Choroid plexus epithelial cell (primary cell): ENCODE measurements at regions not wholly inside any gene's neighbourhood (a gene's known extent, or its start where the extent isn't known, plus 50 kb on each side); places are given as distances from the start of the nearest gene placed in this dataset.

Source experiments
- DNase-seq: peaks from one replicate; pipeline ENCODE4 v3.0.0-alpha.2; 2010; ENCODE audit warnings: low read depth
- H3K4me3 ChIP-seq: 2 replicates; pipeline ENCODE4 v1.5.1; 2011; ENCODE audit warnings: low read depth, mild to moderate bottlenecking, control low read depth, low read length, moderate library complexity
- TF ChIP-seq, protein P1 (sequence below): conservative IDR thresholded peaks from 2 replicates; pipeline ENCODE4 v1.5.1; 2011; ENCODE audit warnings: low read depth, mild to moderate bottlenecking, control low read depth, inconsistent platforms, low read length, moderate library complexity

DNA sequence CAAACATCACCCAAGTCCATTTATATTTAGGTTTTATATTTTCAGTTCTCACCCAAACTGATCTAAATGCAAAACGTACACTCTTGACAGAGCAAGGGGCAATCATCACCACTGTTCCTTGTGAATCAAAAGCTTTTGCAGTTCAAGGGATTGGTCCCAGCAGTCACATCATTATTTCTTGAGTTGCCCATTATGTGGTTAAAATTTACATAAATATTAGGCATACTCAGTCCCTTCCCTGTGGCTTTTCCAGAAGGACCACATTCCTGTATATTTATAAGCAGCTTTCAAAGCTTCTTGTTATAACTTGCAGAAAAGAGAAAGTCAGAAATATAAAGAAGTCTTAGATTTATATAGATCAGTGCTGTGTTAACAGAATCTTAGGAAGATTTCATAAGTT, 224.4 kb downstream of the CLCN4 start:
- H3K4me3 ChIP-seq = no peak overlapping the region
- no peak for DNase-seq
- TF ChIP-seq, protein P1, sequence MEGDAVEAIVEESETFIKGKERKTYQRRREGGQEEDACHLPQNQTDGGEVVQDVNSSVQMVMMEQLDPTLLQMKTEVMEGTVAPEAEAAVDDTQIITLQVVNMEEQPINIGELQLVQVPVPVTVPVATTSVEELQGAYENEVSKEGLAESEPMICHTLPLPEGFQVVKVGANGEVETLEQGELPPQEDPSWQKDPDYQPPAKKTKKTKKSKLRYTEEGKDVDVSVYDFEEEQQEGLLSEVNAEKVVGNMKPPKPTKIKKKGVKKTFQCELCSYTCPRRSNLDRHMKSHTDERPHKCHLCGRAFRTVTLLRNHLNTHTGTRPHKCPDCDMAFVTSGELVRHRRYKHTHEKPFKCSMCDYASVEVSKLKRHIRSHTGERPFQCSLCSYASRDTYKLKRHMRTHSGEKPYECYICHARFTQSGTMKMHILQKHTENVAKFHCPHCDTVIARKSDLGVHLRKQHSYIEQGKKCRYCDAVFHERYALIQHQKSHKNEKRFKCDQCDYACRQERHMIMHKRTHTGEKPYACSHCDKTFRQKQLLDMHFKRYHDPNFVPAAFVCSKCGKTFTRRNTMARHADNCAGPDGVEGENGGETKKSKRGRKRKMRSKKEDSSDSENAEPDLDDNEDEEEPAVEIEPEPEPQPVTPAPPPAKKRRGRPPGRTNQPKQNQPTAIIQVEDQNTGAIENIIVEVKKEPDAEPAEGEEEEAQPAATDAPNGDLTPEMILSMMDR = no peak

- TF ChIP-seq, protein P1 = no peak
- H3K4me3 ChIP-seq = no peak overlapping the region
- DNase-seq = peak; percentile 8
These were observed 230.2 kb downstream of the CLCN4 start for GRCh38 chrX:10387011-10387410.

DNA sequence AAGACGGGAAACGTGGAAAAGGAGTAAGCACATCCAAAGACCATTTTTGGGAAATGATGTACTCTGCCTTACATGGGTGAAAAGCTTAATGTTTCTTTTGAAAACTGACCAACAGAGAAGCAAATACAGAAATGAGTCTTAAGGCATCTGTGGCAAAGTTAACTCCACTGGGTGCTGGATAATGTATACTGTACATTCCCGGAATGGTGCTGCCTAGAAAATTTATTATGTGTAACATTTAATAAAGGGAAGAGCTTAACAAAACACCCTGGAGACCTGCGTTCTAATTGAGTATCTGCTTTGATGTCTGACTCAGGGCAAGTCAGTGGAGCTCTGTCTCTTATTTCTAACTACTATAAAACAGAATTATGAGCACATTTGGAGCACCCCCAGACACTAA, 230.2 kb downstream of the MID1 start:
- no peak for DNase-seq
- TF ChIP-seq, protein P1 = no peak
- H3K4me3 ChIP-seq = no peak overlapping the region

DNA sequence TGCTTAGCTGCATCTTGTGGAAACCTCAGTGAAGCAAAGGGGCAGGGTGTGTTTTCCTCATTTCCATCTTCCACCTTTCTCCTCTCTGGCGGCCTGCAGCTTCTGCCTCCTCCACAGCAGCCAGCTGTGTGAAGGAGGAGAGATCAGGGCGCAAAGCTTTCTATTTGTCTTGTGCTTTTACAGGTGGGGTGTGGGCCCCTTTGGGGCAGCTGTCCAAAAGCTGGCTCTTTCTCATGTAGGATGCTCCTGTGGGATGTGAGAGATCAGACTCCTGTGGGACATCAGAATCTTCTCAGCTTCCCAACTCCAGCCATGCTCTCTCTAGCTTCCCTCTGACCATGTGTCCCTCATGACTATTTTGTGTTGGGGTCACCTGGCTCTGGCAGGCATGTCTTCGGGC, 227.1 kb downstream of the MID1 start:
- no peak overlapping the region for H3K4me3 ChIP-seq
- no peak for DNase-seq
- TF ChIP-seq, protein P1 = no peak

DNA sequence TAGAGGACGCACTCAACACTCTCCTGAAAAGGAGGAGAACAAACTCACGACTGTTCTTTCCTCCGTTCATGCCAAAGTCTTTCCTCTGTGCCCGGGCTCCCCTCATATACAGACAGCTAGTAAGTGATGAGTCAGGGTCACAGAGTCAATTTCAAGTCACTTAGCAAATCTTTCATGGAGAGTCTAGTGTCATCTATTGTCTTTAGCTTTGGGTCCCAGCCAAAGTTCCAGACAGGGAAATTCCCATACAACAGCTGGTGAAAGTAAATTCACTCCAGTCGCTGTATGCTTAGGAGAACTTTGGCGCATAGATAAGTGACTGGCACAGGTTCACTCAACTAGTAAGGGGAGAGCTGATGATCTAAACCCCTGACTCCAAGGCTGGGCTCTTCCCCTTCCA, 226.5 kb downstream of the MID1 start:
- TF ChIP-seq, protein P1 = no peak
- no peak overlapping the region for H3K4me3 ChIP-seq
- DNase-seq = no peak

DNA sequence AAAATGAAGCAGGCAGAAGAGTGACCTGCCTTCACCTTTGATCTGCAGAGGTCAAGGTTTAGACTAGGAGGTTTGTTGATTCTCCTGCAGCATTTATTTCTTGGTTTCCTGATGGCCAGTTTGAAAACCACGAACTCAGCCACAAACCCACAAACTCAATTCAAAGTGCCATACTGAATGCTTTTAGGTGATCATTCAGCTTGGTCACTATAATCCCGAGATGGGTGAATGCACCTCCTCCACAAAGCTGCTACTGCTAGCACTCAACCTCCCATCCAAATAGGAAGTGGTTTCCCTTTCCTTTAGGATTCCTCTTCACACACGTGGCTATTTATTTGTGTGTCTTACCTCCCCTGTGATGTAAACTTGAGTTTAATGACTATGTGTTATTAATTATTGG, 225.2 kb downstream of the MID1 start:
- TF ChIP-seq, protein P1 = no peak
- DNase-seq = no peak
- H3K4me3 ChIP-seq = no peak overlapping the region
